HG03108 (cell line): ENCODE measurements at regions not wholly inside any gene's neighbourhood (a gene's known extent, or its start where the extent isn't known, plus 50 kb on each side); places are given as distances from the start of the nearest gene placed in this dataset.
"Not testable (repeated sequence)": the region's sequence is repeated elsewhere in the genome, so short reads cannot be mapped to it uniquely, and the experiment has no call there.

Source experiments
- ATAC-seq: cut with Tn5 transposase; IDR thresholded peaks from one replicate; pipeline ENCODE4 v1.9.1; 2021; ENCODE audit warnings: moderate library complexity; ENCODE audit not compliant: unreplicated experiment

DNA sequence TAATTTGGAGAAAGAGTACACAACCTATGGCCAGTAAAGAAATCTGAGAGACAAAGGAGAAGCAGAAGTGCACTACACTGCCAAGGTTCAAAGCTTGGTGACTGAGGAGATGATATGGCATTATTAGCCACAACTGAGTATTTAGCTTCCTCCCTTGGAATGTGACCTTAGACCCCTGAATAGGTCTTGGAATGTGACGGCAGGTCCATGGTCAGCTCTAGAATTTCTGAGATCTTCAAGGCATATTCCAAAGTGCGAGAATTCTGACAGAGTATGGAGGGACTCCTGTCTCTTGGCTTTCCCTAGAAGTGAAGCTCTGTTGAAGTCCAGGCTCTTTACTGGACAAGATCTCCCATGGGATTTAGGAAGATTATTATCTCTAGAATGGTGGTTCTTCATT is 130.0 kb upstream of the FN1 start:
- ATAC-seq, result no peak

DNA sequence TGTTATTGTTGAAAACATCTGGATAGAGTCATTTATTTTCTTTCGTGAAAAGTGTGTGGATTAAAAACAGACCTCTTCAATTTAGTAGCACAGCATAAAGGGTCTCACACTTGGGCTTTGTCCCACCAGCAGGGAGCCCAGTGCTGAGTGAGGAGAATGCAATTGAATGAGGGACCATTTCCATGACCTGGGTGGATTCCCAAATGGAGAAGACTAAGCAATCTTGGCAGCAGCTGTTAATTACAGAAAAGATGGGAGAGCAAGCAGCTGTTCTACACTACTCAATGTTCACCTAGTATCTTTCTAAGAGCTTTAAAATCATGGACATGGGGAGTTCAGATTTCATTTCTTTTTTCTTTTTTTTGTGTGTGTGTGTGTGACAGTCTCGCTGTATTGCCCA is 121.8 kb upstream of the FN1 start:
- ATAC-seq, result no peak

DNA sequence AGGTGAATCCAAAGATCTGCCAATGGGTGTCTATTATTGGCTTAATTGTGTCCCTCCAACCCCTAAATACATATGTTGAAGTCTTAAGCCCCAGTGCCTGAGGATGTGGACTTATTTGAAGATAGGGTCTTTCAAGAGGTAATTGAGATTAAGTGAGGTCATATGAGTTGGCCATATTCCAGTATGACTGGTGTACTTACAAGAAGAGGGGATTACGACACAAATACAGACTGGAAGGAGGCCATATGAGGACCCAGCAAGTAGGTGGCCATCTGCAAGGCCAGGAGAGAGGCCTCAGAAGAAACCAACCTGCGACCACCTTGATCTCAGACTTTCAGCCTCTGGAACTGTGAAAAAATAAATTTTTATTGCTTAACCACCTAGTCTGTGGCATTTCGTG is 121.1 kb upstream of the FN1 start:
- ATAC-seq, result no peak

DNA sequence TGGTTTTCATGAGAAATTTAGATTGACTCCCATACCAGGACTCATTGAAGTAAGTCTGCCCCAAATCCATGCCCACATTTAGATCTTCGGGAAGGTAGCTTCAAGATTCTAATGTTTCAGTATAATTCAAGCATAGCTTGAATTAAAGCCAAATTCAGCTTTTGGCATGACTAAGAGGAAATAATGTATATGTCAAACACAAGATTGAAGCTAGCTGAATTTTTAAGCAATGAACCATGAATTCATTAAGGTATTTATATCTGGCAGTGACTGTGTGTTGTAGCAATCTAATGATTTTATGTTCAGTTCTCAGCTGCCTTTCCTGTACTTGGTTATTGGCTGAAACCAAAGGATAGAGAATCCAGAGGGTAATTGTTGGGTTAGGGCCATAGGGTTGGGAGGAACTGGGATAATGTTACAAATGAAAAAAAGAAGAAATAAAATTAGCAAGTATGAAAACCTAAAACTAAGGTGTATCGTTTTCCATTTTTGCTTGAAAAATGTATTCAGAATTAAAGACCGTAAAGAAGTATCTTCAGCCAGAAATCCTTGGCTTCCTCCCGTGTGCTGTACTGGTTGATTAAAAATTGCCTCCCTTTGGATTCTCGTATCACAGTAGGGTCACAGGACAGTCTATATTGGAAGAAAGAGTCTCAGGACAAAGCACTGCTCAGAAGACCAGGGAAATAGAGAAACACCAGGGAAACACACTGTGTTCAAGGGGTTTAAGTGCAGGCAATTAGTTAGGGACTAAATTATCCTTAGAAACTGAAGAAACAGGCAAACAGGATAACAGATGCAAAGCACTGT is 119.0 kb upstream of the FN1 start:
- no peak for ATAC-seq

DNA sequence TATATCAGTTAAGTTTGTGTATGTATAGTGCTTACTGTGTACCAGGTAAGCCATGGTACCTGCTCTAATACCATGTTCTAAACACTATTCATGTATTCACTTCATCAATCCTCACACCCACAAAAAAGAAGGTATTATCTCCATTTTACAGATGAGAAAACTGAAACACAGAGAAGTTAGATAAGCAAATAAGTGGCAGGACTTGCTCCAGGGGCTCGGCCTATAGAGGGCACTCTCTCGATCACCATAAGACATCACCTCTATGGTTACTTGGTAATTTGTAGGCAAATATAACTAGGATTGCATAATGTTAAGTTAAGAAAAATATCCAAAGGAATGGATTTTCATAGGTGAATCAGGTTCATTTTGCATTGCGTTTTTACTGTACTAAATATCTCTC is 118.1 kb upstream of the FN1 start:
- no peak for ATAC-seq

DNA sequence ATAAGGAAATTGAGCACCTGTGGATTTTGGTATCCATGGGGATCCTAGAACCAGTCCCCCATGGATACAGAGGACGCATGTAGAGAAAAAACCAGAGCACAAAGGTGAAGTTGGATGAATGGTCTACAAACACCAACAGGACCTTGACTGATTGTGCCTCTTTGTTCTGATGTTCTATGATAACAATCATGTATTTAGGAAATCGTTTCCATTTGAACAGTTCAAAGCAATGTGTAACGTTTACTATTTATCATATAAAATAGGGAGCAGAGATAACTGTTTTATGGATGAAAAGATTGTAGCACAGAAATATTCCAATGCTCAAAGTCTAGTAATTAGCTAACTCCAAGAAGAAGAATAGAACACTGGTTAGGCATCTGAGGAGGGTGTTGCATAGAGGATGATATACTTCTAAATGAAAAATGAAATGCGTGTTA is 116.3 kb upstream of the FN1 start:
- ATAC-seq, result no peak

DNA sequence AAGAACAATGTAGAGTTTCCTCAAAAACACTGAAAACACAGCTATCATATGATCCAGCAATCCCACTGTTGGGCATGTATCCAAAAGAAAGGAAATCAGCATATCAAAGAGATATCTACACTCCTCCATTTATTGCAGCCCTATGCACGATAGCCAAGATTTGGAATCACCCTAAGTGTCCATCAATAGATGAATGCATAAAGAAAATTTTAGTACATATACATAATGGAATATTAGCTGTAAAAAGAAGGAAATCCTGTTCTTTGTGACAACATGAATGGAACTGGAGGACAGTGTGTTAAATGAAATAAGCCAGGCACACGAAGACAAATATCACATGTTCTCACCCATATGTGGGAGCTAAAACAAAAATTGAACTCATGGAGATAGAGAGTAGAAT is 114.5 kb upstream of the FN1 start:
- ATAC-seq, result no peak

DNA sequence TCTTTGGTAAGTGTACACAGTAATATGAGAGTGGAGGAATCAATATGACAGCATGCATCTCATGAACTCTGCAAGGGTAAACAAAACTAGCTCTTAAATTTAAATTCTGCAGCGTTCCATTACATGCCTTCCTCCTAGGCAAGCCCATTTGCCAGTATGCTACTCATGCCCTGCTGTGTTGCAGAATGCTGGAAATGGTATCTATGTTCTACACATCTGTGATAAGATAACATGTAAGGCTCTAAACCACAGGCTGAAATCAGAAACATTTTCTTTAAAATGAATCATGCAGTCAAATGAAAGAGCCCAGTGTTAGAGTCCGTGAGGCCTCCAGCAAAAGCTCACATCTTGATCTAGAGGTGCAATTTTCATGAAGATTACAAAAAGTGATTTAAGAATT is 112.8 kb upstream of the FN1 start:
- no peak for ATAC-seq

DNA sequence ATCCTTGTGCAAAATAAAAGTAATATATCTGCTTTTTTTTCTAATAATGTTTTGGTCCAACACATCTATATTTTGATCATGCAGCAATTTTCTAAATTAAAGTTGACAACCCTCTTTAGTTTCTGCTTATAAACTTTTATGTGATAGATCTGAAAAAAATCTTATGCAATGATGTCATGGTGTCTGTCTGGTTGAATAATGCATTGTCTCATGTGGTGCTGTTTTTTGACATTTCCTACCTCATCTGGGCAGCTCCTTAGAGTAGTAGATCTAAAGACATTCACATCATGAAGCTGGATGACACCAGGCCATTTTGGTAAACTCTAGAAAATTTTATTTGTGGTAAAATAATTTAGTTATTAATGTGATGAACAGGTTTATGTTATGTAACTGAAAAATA is 106.8 kb upstream of the FN1 start:
- no peak for ATAC-seq

DNA sequence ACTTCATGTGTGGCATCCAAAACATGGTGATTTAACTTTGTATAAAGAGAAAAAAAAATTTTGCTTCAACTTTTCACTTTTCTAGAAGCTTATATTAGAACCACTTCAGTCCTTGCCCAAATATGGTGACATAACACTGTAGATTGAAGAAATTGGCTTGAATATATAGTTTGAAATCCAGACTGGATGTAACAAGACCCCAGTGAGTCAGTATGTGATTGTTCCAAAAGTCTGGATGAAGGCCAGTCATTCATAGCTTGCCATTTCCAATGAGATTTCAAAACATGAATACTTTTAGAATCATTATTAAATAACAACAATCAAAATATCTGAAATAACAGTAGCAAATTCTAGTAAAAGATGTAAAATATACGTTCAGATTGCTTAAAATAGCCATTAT is 104.8 kb upstream of the FN1 start:
- no peak for ATAC-seq

DNA sequence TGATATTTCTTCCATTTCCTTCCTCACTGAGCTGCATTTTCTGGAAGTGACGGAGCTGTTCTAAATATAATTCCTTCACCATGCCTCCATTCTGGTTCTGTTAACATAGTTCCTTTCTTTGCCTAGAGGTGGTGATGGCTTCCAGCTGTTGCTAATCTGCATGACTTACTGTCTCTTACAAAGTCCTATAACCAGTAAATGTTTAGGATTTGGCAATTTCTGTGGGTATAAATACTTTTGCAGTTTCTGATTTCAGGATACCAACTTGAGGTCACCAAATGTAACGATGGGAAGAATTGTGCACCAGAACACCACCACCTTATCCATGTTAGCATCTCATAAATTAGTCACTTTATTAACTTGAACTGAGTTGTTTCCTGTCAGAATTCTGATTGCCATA is 101.7 kb upstream of the FN1 start:
- ATAC-seq, result no peak

DNA sequence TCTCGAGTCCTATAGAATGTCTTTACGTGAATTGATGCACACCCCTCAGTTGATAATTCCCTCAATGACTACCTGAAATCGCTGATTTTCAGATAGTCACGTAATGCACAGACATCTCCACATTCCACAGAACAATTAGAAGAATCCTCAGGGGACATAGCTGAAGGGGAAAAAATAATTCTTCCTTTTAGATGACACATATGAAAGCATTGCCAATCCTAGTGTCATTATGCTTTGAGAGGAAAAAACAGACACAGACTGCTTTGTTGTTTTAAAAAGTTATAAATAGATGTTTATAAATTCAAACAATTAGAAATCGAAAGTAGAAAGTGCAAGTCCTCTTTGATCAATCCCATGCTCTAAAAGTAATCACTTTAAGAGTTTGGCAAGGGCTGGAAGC is 100.6 kb upstream of the FN1 start:
- no peak for ATAC-seq

DNA sequence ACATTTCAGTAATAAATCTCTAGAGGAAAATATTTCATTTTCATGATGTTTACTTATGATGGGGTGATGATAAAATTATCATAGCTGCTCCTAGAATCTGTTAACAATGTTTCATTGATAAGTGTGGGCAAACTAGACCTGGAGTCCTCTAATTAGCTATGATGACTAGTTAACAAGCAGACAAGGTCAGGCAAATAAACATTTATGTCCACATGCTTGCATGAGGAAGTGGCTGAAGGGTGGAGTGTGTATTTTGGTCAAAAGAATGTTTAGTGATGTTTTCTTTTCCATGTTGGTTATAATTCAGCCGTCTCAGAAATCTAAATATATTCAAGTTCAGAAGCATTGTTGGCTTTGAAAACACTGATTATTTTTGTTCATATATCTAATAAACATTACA is 99.9 kb upstream of the FN1 start:
- no peak for ATAC-seq

DNA sequence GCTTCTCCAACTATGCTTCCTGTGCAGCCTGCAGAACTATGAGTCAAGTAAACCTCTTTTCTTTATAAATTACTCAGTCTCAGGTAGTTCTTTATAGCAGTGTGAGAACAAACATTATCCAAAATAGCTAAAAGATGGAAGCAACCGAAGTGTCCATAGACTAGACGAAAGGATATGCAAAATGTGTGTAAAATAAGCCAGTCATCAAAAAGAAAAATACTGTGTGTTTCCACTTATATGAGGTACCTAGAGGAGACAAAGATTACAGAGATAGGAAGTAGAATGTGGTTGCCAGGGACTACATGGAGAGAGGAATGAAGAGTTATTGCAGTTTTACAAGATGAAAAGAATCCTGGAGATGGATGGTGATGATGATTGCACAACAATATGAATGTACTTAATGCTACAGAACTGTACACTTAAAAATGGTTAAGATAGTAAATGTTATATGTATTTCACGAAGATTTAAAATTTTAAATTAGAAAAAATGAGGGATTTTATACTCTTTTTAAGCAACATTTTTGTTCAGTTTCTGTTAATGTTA is 99.3 kb upstream of the FN1 start:
- ATAC-seq, result no peak

DNA sequence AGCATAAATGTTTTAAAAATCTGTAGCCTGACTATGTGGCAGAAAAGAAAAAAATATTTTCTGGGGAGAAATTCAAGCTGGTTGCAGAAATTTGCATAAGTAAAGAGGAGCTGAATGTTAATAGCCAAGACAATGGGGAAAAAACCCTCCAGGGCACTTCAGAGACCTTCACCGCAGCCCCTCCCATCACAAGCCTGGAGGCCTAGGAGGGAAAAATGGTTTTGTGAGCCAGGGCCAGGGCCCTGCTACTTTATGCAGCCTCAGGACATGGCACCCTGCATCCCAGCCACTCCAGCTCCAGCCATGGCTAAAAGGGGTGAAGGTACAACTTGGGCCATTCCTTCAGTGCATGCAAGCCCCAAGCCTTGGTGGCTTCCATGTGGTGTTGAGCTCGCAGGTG is 97.8 kb upstream of the FN1 start:
- not testable (repeated sequence) for ATAC-seq

DNA sequence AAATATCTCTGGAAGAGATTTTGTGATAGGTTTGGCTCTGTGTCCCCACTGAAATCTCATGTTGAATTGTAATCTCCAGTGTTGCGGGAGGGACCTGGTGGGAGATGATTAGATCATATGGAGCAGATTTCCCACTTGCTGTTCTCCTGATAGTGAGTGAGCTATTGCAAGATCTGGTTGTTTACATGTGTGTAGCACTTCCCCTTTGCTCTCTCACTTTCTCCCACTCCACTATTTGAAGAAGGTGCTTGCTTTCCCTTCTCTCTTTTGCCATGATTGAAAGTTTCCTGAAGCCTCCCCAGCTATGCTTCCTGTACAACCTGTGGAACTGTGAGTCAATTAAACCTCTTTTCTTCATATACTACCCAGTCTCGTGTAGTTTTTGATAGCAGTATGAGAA is 97.0 kb upstream of the FN1 start:
- ATAC-seq, result no peak

DNA sequence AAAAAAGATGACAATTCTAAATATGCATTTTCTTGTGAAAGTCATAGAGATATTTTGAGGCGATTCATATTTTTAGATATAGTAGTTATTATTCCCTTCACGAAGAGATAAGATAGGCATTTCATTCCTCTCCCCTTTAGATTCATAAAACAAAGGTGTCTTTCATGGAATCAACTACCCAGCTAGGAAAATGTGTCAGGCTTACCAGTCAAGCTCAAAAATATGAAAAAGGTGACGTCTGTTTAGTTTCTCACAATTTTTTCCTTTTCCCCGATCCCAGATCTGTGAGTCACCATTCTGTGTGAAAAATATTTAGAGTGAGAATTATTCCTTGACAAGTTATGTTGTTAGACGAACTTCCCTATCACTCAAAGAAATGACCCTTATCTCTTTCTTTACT is 95.4 kb upstream of the FN1 start:
- ATAC-seq, result no peak

DNA sequence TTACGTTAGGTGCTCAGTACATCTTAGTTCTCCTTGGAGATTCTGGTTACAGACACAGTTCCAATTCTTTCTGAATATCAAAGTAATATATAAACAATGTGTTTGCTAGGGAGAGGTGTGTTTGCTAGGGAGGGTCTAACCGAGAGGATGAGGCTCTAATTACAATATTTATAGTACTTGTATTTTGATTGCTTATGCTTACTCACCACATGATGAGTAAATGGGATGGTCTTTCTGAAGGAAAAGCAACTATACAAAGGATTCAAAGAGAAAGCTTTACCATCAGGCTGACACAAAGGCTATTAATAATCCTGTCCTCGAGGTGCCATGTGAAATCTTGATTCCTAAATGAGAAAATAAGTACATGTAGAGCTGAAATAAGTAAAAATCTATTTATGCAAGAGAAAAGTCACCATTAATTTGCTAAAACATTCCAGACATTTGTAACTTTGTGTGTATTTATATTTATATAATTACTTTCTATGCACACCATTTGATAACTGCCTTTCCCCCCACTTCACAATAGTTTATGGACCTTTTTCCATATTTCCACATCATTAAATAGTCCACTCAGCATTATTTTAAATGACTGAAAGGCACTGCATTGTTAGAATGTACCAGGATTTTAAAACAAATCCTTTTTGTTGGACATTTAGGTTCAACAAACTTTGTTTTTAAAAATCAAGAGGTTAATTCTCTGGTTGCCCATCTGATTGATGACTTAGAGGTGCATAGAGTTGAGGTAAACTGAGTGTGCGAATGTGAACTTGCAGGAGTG is 94.5 kb upstream of the FN1 start:
- no peak for ATAC-seq

DNA sequence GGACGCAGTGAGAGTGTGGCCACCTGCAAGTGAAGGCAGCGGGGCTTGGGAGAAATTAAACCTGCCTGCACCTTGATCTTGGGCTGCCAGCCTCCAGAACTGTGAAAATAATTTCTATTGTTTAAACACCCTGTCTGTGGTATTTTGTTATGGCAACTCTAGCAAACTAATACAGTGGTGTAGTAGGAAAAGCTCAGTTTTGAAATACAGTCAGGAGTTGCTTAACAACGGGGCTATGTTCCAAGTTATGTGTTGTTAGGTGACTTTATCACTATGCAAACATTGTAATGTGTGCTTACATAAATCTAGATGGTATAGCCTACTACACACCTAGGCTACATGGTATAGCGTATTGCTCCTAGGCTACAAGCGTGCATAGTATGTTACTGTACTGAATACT is 93.4 kb upstream of the FN1 start:
- ATAC-seq, result no peak

DNA sequence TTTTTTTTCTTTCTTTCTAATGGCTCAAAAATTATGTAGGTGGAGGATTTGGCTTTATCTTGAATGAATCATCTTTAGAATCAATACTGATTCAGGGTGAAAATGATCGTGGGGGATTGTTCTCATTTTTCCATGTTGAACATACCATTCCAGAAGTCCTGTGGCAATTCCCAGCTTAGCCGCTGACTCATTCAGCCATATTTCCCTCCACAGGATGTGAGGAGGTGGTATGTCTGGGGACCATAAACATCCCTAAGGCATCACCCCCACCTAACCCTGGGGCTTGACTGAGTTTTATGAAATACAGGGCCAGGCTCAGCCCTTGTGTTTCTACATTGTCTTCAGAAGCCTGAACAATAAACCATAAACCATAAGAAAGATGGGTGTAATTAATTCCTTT is 92.7 kb upstream of the FN1 start:
- ATAC-seq, result no peak

DNA sequence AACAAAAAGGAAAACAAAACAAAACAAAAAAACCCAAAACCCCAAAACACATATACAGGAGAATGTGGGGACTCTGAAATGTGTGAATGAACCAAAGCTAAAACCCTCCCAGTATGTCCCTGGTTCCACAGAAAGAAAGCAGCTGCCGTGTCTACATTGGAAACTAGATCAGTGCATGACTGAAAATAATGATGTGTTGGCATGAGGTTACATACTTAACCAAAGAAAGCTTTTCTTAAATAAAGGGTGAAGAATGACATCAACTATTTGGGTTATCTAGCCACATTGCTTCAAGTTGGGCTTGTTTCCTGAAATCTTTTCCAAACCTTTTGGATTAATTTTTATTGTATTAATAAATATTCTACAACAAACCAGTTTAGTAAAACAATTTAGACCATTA is 91.9 kb upstream of the FN1 start:
- ATAC-seq, result no peak

DNA sequence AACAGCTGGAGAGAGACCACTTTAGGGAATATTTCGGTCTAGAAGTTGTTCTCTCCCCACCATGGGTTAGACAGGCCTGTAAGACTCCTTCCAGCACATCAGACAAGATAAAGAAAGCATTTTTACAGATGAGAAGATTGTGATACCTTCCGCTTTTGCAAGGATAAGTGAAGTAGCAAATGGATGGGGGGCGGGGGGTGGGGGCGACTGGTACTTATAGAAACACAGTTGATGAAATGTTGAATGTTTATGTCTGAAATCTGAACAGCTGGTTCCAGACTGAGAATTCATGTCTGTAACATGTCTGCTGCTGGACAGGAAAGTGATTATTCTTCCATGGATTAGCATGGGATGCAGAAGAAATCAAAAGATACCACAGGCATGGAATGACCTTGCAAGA is 90.5 kb upstream of the FN1 start:
- ATAC-seq, result no peak
